ENCODE measurements at regions not wholly inside any gene's neighbourhood (a gene's known extent, or its start where the extent isn't known, plus 50 kb on each side); places are given as distances from the start of the nearest gene placed in this dataset.

- no peaks in the 10 kb centered on the region for H3F3A ChIP-seq (ENCODE audit: low read depth)
- H3K9me3 ChIP-seq (ENCODE audit: insufficient read depth, low read depth, low read length), result no peaks in the 10 kb centered on the region
- H3K36me3 ChIP-seq (ENCODE audit: insufficient read depth, low read length), result no peaks in the 10 kb centered on the region
- no peak overlapping the region for H3K9ac ChIP-seq (ENCODE audit: low read depth, low read length, poor library complexity, severe bottlenecking)
- H3K9me2 ChIP-seq (replicated peaks; ENCODE audit: low read depth, low read length), result no peaks in the 10 kb centered on the region
- H3K4me1 ChIP-seq (ENCODE audit: insufficient read depth, low read length, poor library complexity, severe bottlenecking), result no peaks in the 10 kb centered on the region
- H3K4me3 ChIP-seq (ENCODE audit: low read length, poor library complexity, severe bottlenecking), result no peak overlapping the region
- no peak overlapping the region for H3K4me2 ChIP-seq (ENCODE audit: low read depth, low read length, poor library complexity, severe bottlenecking)
- TF ChIP-seq EZH2phosphoT487 (IDR thresholded peaks at IDR 0.05; ENCODE audit: borderline replicate concordance), result no peak
- TF ChIP-seq CTCF (conservative IDR thresholded peaks at IDR 0.05; ENCODE audit: low read length), result no peak
- no peaks in the 10 kb centered on the region for H3K79me2 ChIP-seq (ENCODE audit: insufficient read depth, low read length)
- no peak overlapping the region for H2AFZ ChIP-seq (ENCODE audit: low read length)
- no peaks in the 10 kb centered on the region for H3K27me3 ChIP-seq (ENCODE audit: insufficient read depth, low read length, poor library complexity, severe bottlenecking)
- no peaks in the 10 kb centered on the region for H4K20me1 ChIP-seq (ENCODE audit: insufficient read depth, low read length, poor library complexity, severe bottlenecking)
Observed at GRCh38 chr6:134431421-134431859, 113.5 kb upstream of the SGK1 start.

GRCh38 chr6:134429861-134430380 lies 112.0 kb upstream of the SGK1 start:
- Histone ChIP-seq H3K36me3 (ENCODE audit: insufficient read depth, low read length) (no peaks in the 10 kb centered on the region), H3K4me1 (ENCODE audit: insufficient read depth, low read length, poor library complexity, severe bottlenecking) (no peaks in the 10 kb centered on the region), H3K9me3 (ENCODE audit: insufficient read depth, low read depth, low read length) (no peaks in the 10 kb centered on the region), H4K20me1 (ENCODE audit: insufficient read depth, low read length, poor library complexity, severe bottlenecking) (no peaks in the 10 kb centered on the region), H3K4me3 (ENCODE audit: low read length, poor library complexity, severe bottlenecking) (no peak overlapping the region), H3F3A (ENCODE audit: low read depth) (no peaks in the 10 kb centered on the region), H3K27me3 (ENCODE audit: insufficient read depth, low read length, poor library complexity, severe bottlenecking) (no peaks in the 10 kb centered on the region), H2AFZ (ENCODE audit: low read length) (no peak overlapping the region), H3K79me2 (ENCODE audit: insufficient read depth, low read length) (no peaks in the 10 kb centered on the region), H3K9ac (ENCODE audit: low read depth, low read length, poor library complexity, severe bottlenecking) (no peak overlapping the region), H3K4me2 (ENCODE audit: low read depth, low read length, poor library complexity, severe bottlenecking) (no peak overlapping the region), H3K9me2 (replicated peaks; ENCODE audit: low read depth, low read length) (no peaks in the 10 kb centered on the region)
- TF ChIP-seq CTCF (conservative IDR thresholded peaks at IDR 0.05; ENCODE audit: low read length) (no peak), EZH2phosphoT487 (IDR thresholded peaks at IDR 0.05; ENCODE audit: borderline replicate concordance) (no peak)

- no peak overlapping the region for H3K4me2 ChIP-seq (ENCODE audit: low read depth, low read length, poor library complexity, severe bottlenecking)
- no peak overlapping the region for H3K9ac ChIP-seq (ENCODE audit: low read depth, low read length, poor library complexity, severe bottlenecking)
- peaks cover 5% of the 10 kb centered on the region for H3K4me1 ChIP-seq (ENCODE audit: insufficient read depth, low read length, poor library complexity, severe bottlenecking)
- no peak overlapping the region for H2AFZ ChIP-seq (ENCODE audit: low read length)
- TF ChIP-seq CTCF (conservative IDR thresholded peaks at IDR 0.05; ENCODE audit: low read length) (no peak), EZH2phosphoT487 (IDR thresholded peaks at IDR 0.05; ENCODE audit: borderline replicate concordance) (no peak)
- no peaks in the 10 kb centered on the region for H3F3A ChIP-seq (ENCODE audit: low read depth)
- H3K4me3 ChIP-seq (ENCODE audit: low read length, poor library complexity, severe bottlenecking), result no peak overlapping the region
- H3K79me2 ChIP-seq (ENCODE audit: insufficient read depth, low read length), result no peaks in the 10 kb centered on the region
- H3K9me2 ChIP-seq (replicated peaks; ENCODE audit: low read depth, low read length), result no peaks in the 10 kb centered on the region
- no peaks in the 10 kb centered on the region for H4K20me1 ChIP-seq (ENCODE audit: insufficient read depth, low read length, poor library complexity, severe bottlenecking)
- no peaks in the 10 kb centered on the region for H3K27me3 ChIP-seq (ENCODE audit: insufficient read depth, low read length, poor library complexity, severe bottlenecking)
- no peaks in the 10 kb centered on the region for H3K36me3 ChIP-seq (ENCODE audit: insufficient read depth, low read length)
- no peaks in the 10 kb centered on the region for H3K9me3 ChIP-seq (ENCODE audit: insufficient read depth, low read depth, low read length)
Observed at GRCh38 chr6:134427721-134428120, 109.8 kb upstream of the SGK1 start.

Data from Loucy (cell line).